ENCODE measurements at regions not wholly inside any gene's neighbourhood (a gene's known extent, or its start where the extent isn't known, plus 50 kb on each side); places are given as distances from the start of the nearest gene placed in this dataset.
"Not testable (repeated sequence)": the region's sequence is repeated elsewhere in the genome, so short reads cannot be mapped to it uniquely, and the experiment has no call there.

DNA sequence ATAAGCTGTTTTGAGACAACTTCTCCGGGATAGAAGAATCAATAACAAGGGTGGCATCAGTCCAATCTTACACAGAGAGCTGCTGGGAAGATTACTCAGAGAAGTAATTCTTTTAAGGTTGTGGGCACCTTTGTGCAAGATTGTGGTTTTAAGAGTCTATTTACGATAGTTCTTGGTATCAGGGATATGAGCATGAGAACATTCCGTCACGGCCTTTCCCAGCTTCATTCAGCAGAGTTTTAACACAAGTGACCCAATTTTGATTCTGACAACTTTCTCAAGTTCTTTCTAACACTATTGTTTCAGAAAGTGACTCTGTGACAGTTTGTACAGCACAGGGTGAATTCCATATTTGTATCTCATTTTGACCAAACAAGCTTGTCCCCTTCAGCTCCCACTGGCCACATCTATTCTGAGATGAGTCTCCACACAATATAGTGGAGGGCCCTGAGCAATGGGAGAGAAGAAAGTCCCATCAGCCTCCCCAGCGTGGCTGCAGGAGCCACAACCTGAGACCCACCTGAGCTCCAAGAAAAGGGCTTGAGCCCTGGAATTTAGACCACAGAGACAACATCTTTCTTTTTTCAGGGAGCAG lies 869.2 kb downstream of the TMEM121 start:
- DNase-seq (ENCODE audit: low spot score), result no peak
- in situ Hi-C loops (cut with HindIII; ENCODE audit: low sequenced_read_pairs), result no loop called here

DNA sequence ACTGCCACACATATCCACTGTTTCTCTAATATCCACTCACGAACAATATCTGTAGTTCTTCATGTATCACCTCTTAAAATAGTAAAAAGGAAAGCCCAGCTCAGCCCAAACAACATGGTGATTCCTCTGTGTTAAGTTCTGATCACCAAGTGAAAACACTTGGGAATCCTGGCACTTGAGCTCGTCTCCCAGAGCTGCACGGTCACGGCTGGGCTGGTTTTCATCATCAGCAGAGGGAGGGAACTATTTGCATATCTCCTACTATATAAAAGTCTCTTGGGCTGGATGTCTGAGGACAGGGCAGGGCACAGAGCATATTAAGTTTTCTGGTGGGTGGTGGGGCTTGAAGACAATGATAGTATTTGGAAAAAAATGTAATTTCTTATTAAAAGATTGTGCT lies 870.6 kb downstream of the TMEM121 start:
- DNase-seq (ENCODE audit: low spot score), result no peak
- in situ Hi-C loops (cut with HindIII; ENCODE audit: low sequenced_read_pairs), result no loop called here

- in situ Hi-C loops (cut with HindIII; ENCODE audit: low sequenced_read_pairs); DNase-seq (ENCODE audit: low spot score): not testable (repeated sequence)
Measured at GRCh38 chr14:106398931-106399331, 872.5 kb downstream of the TMEM121 start.

GRCh38 chr14:106401316-106401715 lies 874.9 kb downstream of the TMEM121 start:
- in situ Hi-C loops (cut with HindIII; ENCODE audit: low sequenced_read_pairs), result not testable (repeated sequence)

GRCh38 chr14:106410229-106410628 lies 883.8 kb downstream of the TMEM121 start:
- in situ Hi-C loops (cut with HindIII; ENCODE audit: low sequenced_read_pairs); DNase-seq (ENCODE audit: low spot score): not testable (repeated sequence)

More at GRCh38 chr14:106401316-106401715, 874.9 kb downstream of the TMEM121 start:
- DNase-seq (ENCODE audit: low spot score), result not testable (repeated sequence)

DNA sequence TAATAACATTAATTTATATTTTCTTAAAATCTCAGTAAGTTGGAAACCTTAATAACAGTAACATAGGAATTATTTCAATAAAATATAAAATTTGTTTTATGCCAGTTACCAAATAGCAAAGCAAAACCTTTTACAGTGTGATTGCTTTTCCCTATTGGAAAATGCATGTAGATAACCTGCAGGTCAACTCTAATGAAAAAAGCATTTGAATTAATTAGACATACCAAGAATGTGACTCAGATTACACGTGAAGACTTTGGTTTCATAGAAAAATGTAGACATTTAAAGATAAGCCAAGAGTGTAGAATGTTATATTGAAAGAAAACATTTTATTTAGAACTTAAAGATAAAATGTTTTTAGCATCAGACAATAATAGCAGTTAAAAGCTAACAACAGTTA lies 888.1 kb downstream of the TMEM121 start:
- in situ Hi-C loops (cut with HindIII; ENCODE audit: low sequenced_read_pairs), result no loop called here
- no peak for DNase-seq (ENCODE audit: low spot score)

DNA sequence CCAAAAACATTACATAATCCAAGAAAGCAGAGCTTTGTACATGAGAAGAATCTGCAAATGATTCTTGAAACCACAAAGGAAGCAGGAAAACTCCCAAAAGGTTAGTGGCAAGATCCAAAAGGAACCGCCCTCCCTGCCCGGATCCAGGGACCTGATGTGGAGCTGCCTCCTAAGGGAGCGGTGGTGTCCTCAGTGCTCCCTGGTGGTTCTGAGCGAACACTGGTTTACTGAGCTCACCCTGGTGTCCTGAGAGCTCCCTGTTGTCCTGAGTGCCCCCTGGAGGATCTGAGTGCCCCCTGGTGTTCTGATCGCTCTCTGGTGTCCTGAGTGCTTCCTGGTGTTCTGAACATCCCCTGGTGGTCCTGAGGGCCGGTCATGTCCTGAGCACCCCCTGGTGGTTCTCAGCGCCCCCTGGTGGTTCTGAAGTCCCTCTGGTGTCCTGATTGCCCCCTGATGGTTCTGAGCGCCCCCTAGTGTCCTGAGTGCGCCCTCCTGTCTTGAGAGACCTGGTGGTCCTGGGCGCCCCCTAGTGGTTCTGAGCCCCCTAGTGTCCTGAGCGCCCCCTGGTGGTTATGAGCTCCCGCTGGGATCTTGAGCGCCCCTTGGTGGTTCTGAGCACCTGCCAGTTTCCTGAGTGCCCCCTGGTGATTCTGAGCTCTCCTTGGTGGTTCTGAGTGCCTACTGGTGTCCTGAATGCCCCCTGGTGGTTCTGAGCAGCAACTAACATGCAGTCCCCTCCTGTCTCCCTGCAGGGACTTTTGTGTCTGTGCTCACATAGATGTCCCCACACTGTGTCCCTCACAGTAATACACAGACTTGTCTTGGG lies 891.1 kb downstream of the TMEM121 start:
- in situ Hi-C loops (cut with HindIII; ENCODE audit: low sequenced_read_pairs), result no loop called here
- peak; percentile 8 for DNase-seq (ENCODE audit: low spot score)

DNA sequence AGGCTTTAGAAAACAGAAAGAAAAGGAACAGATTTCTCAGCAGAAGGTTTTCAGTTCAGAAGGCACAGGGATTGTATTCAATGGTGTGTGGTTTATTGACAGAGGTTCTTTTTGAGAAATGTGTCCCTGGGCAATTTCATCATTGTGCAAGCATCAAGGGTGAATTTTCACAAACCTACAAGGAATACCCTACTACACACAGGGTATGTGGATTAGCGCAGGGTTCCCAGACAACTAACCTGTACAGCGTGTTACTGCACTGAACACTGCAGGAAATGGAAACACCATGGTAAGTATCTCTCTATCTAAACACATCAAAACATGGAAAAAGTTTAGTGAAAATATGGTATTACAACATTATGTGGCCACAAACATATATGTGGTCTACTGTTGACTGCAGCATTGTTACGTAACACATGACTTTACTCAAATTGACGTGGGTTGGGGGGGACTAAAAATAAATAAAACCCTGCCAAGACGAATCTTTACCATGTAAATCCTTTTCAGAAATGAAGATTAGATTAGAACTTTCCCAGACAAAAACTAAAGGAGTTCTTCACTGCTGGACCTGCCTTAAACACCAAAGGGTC lies 893.1 kb downstream of the TMEM121 start:
- DNase-seq (ENCODE audit: low spot score), result no peak
- in situ Hi-C loops (cut with HindIII; ENCODE audit: low sequenced_read_pairs), result no loop called here

GRCh38 chr14:106421431-106422033 lies 895.1 kb downstream of the TMEM121 start:
- in situ Hi-C loops (cut with HindIII; ENCODE audit: low sequenced_read_pairs); DNase-seq (ENCODE audit: low spot score): not testable (repeated sequence)

GRCh38 chr14:106422066-106422465 lies 895.7 kb downstream of the TMEM121 start:
- in situ Hi-C loops (cut with HindIII; ENCODE audit: low sequenced_read_pairs), result no loop called here
- DNase-seq (ENCODE audit: low spot score), result no peak

GRCh38 chr14:106425150-106425549 lies 898.8 kb downstream of the TMEM121 start:
- in situ Hi-C loops (cut with HindIII; ENCODE audit: low sequenced_read_pairs); DNase-seq (ENCODE audit: low spot score): not testable (repeated sequence)

DNA sequence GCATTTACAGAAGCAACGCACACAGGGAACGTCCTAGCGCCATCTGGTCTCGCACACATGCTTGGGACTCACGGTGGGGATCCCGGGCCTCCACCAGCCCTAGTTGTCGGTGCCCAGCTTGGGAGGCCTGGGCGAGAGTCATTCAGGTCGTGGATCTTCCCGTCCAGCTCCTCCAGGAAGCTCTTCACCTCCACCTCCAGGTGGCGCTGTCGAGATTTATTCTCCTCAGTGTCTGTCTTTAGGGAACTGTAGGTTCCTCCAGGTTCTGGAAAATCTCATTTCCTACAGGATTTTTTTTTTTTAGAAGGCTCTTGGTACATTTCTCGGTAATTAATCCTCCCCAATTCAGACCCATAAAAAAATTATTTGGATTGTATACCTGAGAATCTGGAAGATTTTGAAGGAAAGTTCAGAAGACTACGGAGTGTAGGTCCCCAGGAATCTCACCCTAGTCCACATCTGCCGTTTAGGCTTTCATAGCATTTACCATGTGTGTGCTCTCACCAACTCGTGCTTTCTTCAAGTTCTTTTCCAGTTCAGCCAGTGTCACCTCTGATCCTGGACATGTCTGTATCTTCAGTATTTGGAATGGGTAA lies 910.0 kb downstream of the TMEM121 start:
- peak; percentile 6 for DNase-seq (ENCODE audit: low spot score)
- in situ Hi-C loops (cut with HindIII; ENCODE audit: low sequenced_read_pairs), result no loop called here

GRCh38 chr14:106442857-106443256 lies 916.5 kb downstream of the TMEM121 start:
- in situ Hi-C loops (cut with HindIII; ENCODE audit: low sequenced_read_pairs), result no loop called here
- no peak for DNase-seq (ENCODE audit: low spot score)

GRCh38 chr14:106455026-106455425 lies 928.6 kb downstream of the TMEM121 start:
- in situ Hi-C loops (cut with HindIII; ENCODE audit: low sequenced_read_pairs), result no loop called here
- DNase-seq (ENCODE audit: low spot score), result no peak

DNA sequence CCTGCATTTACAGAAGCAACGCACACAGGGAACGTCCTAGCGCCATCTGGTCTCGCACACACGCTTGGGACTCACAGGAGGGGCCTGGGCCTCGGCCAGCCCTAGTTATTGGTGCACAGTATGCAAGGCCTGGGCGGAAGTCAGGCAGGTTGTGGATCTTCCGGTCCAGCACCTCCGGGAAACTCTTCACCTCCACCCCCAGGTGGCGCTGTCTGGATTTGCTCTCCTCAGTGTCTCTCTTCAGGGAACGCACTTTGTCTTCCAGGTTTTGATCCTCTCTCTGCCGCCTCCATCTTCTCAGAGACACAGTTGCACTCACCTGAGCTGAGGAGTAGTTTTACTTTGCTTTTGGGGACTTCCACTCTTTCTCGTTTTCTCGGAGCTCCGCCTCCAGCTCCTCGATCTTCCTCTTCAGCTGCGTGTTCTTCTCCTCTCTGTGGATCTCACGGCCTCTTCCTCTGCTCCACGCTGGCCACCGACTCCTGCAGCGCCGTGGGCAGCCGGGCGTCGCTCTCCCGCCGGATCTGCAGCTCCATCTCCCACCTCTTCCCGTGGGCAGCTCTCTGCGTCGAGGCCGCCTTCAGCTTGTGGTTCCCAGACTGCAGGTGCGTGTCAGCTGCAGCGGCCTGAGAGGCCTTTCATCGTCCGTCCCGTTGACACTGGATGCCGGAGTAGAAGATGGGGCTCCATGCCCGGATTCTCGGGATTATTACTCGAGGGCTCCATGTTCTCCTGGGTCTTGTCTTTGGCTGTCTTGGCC lies 933.8 kb downstream of the TMEM121 start:
- DNase-seq (ENCODE audit: low spot score), result no peak

DNA sequence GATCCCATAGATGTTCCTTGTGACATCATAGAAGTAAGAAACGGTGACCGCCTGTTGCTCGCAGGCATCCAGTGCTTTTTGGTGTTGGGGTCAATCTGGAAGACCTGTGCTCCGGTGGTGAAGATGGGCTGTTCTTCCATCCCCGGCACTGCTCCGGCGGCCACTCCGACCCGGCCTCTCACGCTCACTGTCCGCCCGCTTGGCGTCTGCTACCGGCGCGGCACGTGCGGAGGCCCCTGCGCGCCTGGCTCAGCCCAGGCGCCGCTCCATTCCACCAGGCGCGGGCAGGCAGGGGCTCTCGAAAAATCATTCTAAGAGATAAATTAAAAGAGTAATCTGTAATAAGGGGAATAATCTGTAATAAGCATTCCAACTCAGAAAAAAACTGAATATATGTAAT lies 934.5 kb downstream of the TMEM121 start:
- in situ Hi-C loops (cut with HindIII; ENCODE audit: low sequenced_read_pairs), result no loop called here
- no peak for DNase-seq (ENCODE audit: low spot score)

More for the DNA sequence above, 933.8 kb downstream of the TMEM121 start:
- in situ Hi-C loops (cut with HindIII; ENCODE audit: low sequenced_read_pairs), result no loop called here

GRCh38 chr14:106466483-106466882 lies 940.1 kb downstream of the TMEM121 start:
- in situ Hi-C loops (cut with HindIII; ENCODE audit: low sequenced_read_pairs); DNase-seq (ENCODE audit: low spot score): not testable (repeated sequence)

- in situ Hi-C loops (cut with HindIII; ENCODE audit: low sequenced_read_pairs); DNase-seq (ENCODE audit: low spot score): not testable (repeated sequence)
Measured at GRCh38 chr14:106468869-106469268, 942.5 kb downstream of the TMEM121 start.

DNA sequence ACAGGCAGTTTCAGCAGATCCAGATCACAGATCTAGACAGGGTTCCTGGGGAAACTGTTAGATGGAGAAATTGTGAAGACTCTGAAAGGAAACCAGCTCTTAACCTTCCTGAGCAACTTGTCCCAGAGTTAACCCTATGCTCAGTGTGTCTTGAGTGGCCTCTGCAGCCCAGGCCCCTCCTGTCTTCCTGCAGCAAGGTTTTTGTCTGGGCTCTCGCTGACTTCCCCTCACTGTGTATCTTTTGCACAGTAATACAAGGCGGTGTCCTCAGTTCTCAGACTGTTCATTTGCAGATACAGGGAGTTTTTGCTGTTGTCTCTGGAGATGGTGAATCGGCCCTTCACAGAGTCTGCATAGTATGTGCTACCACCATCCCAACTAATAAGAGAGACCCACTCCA lies 943.6 kb downstream of the TMEM121 start:
- in situ Hi-C loops (cut with HindIII; ENCODE audit: low sequenced_read_pairs); DNase-seq (ENCODE audit: low spot score): not testable (repeated sequence)
